ENCODE measurements at regions not wholly inside any gene's neighbourhood (a gene's known extent, or its start where the extent isn't known, plus 50 kb on each side); places are given as distances from the start of the nearest gene placed in this dataset.

DNA sequence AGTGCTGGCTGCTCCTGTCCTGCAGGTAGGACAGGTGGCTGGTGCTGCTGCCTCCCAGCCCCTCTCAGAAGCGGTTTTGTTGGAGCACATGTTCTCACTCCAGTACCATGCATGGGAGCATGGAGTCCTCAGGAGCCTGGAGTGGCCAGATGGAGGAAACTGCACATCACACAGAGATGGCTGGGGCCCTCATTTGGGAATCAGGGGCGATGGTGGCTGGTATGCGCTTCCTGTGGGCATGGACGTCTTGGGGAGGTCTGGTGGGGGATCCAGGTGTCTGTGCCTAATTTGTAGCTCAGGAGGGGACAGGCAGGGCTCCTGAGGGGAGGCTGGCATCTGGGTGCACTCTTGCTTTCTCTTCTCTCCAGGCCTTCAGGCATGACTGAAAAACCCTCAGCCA is 168.2 kb downstream of the KLF13 start:
- TF ChIP-seq HDAC6 (IDR thresholded peaks at IDR 0.05; ENCODE audit: low read depth, low read length) (no peak), HDAC2 (CRISPR knock-in tag; IDR thresholded peaks at IDR 0.05) (no peak), ZNF12 (CRISPR knock-in tag; IDR thresholded peaks at IDR 0.05) (no peak), POGZ (CRISPR knock-in tag; IDR thresholded peaks at IDR 0.05) (no peak), POLR2AphosphoS5 (IDR thresholded peaks at IDR 0.05; ENCODE audit: low read depth, low read length) (no peak)
- TF ChIP-seq, protein P1, sequence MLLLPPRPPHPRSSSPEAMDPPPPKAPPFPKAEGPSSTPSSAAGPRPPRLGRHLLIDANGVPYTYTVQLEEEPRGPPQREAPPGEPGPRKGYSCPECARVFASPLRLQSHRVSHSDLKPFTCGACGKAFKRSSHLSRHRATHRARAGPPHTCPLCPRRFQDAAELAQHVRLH (CRISPR knock-in tag; IDR thresholded peaks at IDR 0.05; ENCODE audit: borderline replicate concordance, low read depth): no peak
- TF ChIP-seq, protein P2, sequence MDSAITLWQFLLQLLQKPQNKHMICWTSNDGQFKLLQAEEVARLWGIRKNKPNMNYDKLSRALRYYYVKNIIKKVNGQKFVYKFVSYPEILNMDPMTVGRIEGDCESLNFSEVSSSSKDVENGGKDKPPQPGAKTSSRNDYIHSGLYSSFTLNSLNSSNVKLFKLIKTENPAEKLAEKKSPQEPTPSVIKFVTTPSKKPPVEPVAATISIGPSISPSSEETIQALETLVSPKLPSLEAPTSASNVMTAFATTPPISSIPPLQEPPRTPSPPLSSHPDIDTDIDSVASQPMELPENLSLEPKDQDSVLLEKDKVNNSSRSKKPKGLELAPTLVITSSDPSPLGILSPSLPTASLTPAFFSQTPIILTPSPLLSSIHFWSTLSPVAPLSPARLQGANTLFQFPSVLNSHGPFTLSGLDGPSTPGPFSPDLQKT (CRISPR knock-in tag; IDR thresholded peaks at IDR 0.05; ENCODE audit: borderline replicate concordance): no peak
- TF ChIP-seq, protein P3, sequence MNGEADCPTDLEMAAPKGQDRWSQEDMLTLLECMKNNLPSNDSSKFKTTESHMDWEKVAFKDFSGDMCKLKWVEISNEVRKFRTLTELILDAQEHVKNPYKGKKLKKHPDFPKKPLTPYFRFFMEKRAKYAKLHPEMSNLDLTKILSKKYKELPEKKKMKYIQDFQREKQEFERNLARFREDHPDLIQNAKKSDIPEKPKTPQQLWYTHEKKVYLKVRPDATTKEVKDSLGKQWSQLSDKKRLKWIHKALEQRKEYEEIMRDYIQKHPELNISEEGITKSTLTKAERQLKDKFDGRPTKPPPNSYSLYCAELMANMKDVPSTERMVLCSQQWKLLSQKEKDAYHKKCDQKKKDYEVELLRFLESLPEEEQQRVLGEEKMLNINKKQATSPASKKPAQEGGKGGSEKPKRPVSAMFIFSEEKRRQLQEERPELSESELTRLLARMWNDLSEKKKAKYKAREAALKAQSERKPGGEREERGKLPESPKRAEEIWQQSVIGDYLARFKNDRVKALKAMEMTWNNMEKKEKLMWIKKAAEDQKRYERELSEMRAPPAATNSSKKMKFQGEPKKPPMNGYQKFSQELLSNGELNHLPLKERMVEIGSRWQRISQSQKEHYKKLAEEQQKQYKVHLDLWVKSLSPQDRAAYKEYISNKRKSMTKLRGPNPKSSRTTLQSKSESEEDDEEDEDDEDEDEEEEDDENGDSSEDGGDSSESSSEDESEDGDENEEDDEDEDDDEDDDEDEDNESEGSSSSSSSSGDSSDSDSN (CRISPR knock-in tag; IDR thresholded peaks at IDR 0.05): no peak
- TF ChIP-seq, protein P4, sequence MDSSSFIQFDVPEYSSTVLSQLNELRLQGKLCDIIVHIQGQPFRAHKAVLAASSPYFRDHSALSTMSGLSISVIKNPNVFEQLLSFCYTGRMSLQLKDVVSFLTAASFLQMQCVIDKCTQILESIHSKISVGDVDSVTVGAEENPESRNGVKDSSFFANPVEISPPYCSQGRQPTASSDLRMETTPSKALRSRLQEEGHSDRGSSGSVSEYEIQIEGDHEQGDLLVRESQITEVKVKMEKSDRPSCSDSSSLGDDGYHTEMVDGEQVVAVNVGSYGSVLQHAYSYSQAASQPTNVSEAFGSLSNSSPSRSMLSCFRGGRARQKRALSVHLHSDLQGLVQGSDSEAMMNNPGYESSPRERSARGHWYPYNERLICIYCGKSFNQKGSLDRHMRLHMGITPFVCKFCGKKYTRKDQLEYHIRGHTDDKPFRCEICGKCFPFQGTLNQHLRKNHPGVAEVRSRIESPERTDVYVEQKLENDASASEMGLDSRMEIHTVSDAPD (CRISPR knock-in tag; IDR thresholded peaks at IDR 0.05): no peak

Measured in HepG2 (cell line).